Glutamatergic neuron (in vitro differentiated cells): ENCODE measurements at regions not wholly inside any gene's neighbourhood (a gene's known extent, or its start where the extent isn't known, plus 50 kb on each side); places are given as distances from the start of the nearest gene placed in this dataset.

Experiments used
- DNase-seq: peaks from one replicate; pipeline ENCODE4 v3.0.0; 2022
- H3K27ac Mint-ChIP-seq: one replicate; pipeline ENCODE4 v1.8.0; 2020; ENCODE audit warnings: mild to moderate bottlenecking, mixed read lengths, inconsistent platforms; ENCODE audit not compliant: unreplicated experiment
- H3K27me3 Mint-ChIP-seq: one replicate; pipeline ENCODE4 v1.8.0; 2020; ENCODE audit warnings: mild to moderate bottlenecking, moderate library complexity, mixed read lengths, inconsistent platforms; ENCODE audit not compliant: unreplicated experiment
- H3K36me3 Mint-ChIP-seq: one replicate; pipeline ENCODE4 v1.8.0; 2020; ENCODE audit warnings: mild to moderate bottlenecking, mixed read lengths, inconsistent platforms; ENCODE audit not compliant: unreplicated experiment
- H3K4me1 Mint-ChIP-seq: one replicate; pipeline ENCODE4 v1.8.0; 2020; ENCODE audit warnings: mild to moderate bottlenecking, low read depth, mixed read lengths, inconsistent platforms; ENCODE audit not compliant: unreplicated experiment
- H3K4me3 Mint-ChIP-seq: one replicate; pipeline ENCODE4 v1.8.0; 2020; ENCODE audit warnings: mild to moderate bottlenecking, mixed read lengths, inconsistent platforms; ENCODE audit not compliant: unreplicated experiment
- H3K9me3 Mint-ChIP-seq: one replicate; pipeline ENCODE4 v1.8.0; 2020; ENCODE audit warnings: mild to moderate bottlenecking, moderate library complexity, mixed read lengths, inconsistent platforms; ENCODE audit not compliant: unreplicated experiment
- TF ChIP-seq, protein P1 (sequence below): fragments of 200-600 bp; sonication (generic); IDR thresholded peaks from one replicate; pipeline ENCODE4 v1.5.0; 2021; ENCODE audit not compliant: partially characterized antibody, unreplicated experiment

DNA sequence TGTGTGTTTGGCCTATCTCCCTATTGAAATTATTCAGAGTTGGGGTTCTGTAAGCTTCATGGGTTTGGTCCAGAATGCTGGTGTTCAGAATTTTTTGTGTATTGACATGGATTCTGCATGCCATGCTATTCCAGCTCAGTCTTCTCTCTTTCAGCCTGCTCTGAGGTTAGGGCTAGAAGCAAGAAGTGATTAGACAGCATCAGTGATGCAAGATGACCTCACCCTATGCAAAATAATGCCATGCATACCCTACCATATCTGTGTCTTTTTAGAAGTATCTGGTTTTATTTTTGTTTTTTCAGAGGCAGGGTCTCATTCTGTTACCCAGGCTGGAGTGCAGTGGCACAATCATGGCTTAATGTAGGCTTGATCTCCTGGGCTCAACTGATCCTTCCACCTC, 175.6 kb upstream of the SKOR2 start:
- no peak for DNase-seq
- Mint-ChIP-seq H3K36me3 (no peaks in the 10 kb centered on the region), H3K9me3 (no peaks in the 10 kb centered on the region), H3K4me1 (no peaks in the 10 kb centered on the region), H3K27me3 (peaks cover 4% of the 10 kb centered on the region), H3K27ac (no peak overlapping the region), H3K4me3 (no peak overlapping the region)
- TF ChIP-seq, protein P1, sequence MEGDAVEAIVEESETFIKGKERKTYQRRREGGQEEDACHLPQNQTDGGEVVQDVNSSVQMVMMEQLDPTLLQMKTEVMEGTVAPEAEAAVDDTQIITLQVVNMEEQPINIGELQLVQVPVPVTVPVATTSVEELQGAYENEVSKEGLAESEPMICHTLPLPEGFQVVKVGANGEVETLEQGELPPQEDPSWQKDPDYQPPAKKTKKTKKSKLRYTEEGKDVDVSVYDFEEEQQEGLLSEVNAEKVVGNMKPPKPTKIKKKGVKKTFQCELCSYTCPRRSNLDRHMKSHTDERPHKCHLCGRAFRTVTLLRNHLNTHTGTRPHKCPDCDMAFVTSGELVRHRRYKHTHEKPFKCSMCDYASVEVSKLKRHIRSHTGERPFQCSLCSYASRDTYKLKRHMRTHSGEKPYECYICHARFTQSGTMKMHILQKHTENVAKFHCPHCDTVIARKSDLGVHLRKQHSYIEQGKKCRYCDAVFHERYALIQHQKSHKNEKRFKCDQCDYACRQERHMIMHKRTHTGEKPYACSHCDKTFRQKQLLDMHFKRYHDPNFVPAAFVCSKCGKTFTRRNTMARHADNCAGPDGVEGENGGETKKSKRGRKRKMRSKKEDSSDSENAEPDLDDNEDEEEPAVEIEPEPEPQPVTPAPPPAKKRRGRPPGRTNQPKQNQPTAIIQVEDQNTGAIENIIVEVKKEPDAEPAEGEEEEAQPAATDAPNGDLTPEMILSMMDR: no peak

DNA sequence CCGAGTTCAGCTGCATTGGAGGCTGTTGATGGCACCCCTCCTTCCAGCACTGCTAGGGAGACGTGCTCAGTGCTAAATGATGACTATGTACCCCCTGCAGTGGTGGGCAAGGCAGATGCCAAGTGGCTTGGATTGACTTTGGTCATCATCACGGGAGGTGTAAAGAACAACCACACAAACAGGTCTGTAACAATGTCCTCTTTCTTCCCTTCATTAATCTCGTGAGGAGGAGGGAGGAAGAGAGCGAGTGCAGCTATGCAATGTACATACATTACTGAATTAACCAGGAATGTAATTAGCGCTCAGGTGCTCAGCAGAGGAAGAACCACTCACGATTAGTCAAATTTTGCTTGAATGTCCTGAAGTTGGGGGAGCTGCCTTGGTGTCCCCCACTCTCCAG, 173.9 kb upstream of the SKOR2 start:
- TF ChIP-seq, protein P1: no peak
- no peak for DNase-seq
- Mint-ChIP-seq H3K9me3 (no peaks in the 10 kb centered on the region), H3K36me3 (no peaks in the 10 kb centered on the region), H3K4me1 (no peaks in the 10 kb centered on the region), H3K4me3 (no peak overlapping the region), H3K27ac (no peak overlapping the region), H3K27me3 (peaks cover 4% of the 10 kb centered on the region)

DNA sequence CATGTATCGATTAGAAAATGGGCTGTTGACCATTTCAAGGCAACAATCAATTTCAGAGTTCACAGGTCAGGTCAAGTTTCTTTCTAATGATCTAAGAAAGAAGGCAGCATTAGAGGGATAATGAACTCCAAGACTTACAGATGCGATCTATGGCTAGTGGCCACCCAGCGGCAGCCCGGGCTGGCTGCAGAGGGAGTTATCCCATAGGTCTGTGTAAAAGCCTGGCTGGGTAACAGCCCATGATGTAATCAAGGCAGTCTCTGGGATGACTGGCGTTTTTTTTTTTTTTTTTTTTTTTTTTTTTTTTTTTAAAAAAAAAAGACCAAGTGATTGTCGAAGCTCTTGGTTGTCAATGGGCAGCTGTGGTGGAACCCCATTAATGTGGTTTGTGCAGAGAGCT, 171.1 kb upstream of the SKOR2 start:
- H3K9me3 Mint-ChIP-seq: no peaks in the 10 kb centered on the region
- peaks cover 4% of the 10 kb centered on the region for H3K27me3 Mint-ChIP-seq
- no peak for DNase-seq

DNA sequence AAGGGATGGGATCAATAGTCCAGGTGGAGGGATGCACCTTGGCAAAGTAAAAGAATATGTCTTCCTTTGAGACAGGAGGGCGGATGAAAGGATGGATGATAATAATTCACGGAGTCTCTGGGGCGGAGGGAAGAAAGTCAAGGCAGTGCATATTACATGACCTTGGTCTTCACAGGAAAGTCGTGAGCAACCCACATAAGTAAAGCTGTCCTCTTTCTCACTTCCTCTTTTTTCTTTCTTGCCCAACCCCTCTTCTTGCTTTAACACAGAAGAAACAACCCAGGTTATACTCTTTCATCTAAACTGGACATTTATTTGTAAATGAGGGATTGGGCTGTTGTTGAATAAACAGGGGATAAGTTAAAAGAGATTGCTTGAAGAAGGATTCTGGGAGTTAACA, 168.7 kb upstream of the SKOR2 start:
- H3K4me3 Mint-ChIP-seq: no peak overlapping the region
- H3K4me1 Mint-ChIP-seq: no peaks in the 10 kb centered on the region
- no peak overlapping the region for H3K27ac Mint-ChIP-seq
- H3K36me3 Mint-ChIP-seq: no peaks in the 10 kb centered on the region
- TF ChIP-seq, protein P1: no peak
- peaks cover 4% of the 10 kb centered on the region for H3K27me3 Mint-ChIP-seq
- no peaks in the 10 kb centered on the region for H3K9me3 Mint-ChIP-seq
- DNase-seq: no peak

More for the DNA sequence above, 171.1 kb upstream of the SKOR2 start:
- H3K27ac Mint-ChIP-seq: no peak overlapping the region
- no peaks in the 10 kb centered on the region for H3K36me3 Mint-ChIP-seq
- no peak overlapping the region for H3K4me3 Mint-ChIP-seq
- TF ChIP-seq, protein P1: no peak
- H3K4me1 Mint-ChIP-seq: no peaks in the 10 kb centered on the region

DNA sequence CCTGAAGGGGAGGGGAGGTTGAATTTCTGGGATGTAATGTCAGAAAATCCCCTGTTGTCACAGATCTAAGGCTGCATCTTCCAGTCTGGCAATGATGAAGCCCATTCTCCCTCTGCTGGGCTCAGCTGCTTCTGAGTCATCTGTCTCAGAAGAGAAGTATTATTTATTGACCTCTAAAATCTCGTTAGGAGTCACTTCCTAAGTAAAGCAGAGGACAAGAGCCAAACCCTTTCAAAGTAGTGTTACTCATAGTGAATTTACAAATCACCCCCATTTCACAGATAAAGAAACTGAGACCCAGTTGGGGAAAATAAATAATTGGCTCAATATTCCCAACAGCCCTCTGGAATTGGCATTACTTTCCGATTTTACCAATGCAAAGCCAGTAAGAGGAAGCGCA, 167.3 kb upstream of the SKOR2 start:
- TF ChIP-seq, protein P1: no peak
- Mint-ChIP-seq H3K4me3 (no peak overlapping the region), H3K27me3 (peaks cover 2% of the 10 kb centered on the region), H3K27ac (no peak overlapping the region), H3K4me1 (no peaks in the 10 kb centered on the region), H3K9me3 (no peaks in the 10 kb centered on the region), H3K36me3 (no peaks in the 10 kb centered on the region)
- no peak for DNase-seq
